ENCODE measurements at regions not wholly inside any gene's neighbourhood (a gene's known extent, or its start where the extent isn't known, plus 50 kb on each side); places are given as distances from the start of the nearest gene placed in this dataset.
"Not testable (repeated sequence)": the region's sequence is repeated elsewhere in the genome, so short reads cannot be mapped to it uniquely, and the experiment has no call there.

DNA sequence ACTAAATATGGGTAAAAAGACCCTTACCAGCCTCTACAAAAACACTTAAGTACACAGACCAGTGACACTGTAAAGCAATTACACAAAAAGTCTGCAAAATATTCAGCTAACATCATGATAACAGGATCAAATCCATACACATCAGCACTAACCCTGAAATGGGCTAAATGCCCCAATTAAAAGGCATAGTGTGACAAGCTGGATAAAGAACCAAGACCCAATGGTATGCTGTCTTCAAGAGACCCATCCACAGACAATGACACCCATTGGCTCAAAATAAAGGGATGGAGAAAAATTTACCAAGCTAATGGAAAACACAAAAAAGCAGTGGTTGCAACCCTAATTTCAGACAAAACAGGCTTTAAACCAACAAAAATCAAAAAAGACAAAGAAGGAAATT is 221.0 kb upstream of the ISL1 start:
- no peaks in the 10 kb centered on the region for H3K27me3 ChIP-seq (ENCODE audit: low read depth)
- no peak for ATAC-seq
- TF ChIP-seq, protein P1, sequence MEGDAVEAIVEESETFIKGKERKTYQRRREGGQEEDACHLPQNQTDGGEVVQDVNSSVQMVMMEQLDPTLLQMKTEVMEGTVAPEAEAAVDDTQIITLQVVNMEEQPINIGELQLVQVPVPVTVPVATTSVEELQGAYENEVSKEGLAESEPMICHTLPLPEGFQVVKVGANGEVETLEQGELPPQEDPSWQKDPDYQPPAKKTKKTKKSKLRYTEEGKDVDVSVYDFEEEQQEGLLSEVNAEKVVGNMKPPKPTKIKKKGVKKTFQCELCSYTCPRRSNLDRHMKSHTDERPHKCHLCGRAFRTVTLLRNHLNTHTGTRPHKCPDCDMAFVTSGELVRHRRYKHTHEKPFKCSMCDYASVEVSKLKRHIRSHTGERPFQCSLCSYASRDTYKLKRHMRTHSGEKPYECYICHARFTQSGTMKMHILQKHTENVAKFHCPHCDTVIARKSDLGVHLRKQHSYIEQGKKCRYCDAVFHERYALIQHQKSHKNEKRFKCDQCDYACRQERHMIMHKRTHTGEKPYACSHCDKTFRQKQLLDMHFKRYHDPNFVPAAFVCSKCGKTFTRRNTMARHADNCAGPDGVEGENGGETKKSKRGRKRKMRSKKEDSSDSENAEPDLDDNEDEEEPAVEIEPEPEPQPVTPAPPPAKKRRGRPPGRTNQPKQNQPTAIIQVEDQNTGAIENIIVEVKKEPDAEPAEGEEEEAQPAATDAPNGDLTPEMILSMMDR (IDR thresholded peaks at IDR 0.05), result no peak
- no peak for DNase-seq
- no peaks in the 10 kb centered on the region for H3K36me3 ChIP-seq
- no peaks in the 10 kb centered on the region for H3K9me3 ChIP-seq
- intact Hi-C loops (cut with DNase I), result no loop called here
- no peaks in the 10 kb centered on the region for H3K4me1 ChIP-seq
- no peak overlapping the region for H3K4me3 ChIP-seq
- no peak overlapping the region for H3K27ac ChIP-seq

DNA sequence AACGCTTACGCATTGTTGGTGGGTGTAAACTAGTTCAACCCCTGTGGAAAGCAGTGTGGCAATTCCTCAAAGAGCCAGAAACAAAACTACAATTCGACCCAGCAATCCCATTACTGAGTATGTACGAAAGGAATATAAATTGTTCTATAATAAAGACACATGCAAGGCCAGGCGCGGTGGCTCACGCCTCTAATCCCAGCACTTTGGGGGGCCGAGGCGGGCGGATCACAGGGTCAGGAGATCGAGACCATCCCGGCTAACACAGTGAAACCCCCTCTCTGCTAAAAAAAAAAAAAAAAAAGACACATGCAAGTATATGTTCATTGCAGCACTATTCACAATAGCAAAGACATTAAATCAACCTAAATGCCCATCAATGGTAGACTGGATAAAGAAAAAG is 217.6 kb upstream of the ISL1 start:
- H3K27me3 ChIP-seq (ENCODE audit: low read depth); H3K27ac ChIP-seq; DNase-seq; H3K36me3 ChIP-seq; H3K4me3 ChIP-seq; intact Hi-C loops (cut with DNase I); ATAC-seq; H3K9me3 ChIP-seq; H3K4me1 ChIP-seq: not testable (repeated sequence)

DNA sequence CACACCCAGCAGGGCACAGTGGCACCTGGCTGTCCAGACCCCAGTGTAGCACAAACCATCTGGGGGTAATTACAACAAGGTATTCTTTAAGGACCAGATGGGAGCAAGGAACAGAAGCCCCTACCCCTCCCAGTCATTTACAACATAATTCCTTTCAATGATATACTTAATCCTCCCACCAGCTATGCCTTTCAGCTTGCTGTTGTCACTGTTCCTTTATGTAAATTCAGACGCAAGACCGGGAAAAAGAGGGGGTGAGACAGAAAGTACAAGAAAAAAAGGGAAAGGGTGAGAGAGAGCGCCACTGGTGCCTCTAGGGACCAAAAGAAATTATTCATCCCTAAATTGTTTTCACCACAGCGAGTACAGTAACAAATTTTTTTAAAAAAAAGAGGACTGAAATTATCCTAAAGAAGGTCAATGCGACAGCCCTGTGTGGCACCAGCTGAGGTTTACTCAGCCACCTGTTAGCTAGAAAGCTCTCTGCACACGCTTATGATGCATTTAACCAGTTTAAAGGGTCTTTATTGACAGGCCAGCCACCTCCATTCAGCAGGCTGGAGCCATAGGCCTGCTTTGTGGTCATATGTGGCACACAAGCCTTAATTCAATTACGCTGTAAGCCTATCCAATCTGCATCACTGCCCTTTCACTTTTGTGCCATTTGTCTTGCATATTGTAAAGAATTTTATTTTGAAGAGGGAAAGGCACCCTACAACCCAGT is 210.2 kb upstream of the ISL1 start:
- ATAC-seq, result no peak
- Histone ChIP-seq H3K9me3 (no peaks in the 10 kb centered on the region), H3K27me3 (ENCODE audit: low read depth) (no peaks in the 10 kb centered on the region), H3K27ac (no peak overlapping the region), H3K36me3 (no peaks in the 10 kb centered on the region), H3K4me1 (no peaks in the 10 kb centered on the region), H3K4me3 (no peak overlapping the region)
- intact Hi-C loops (cut with DNase I), result no loop called here
- DNase-seq, result no peak
- TF ChIP-seq, protein P1 (IDR thresholded peaks at IDR 0.05), result no peak

DNA sequence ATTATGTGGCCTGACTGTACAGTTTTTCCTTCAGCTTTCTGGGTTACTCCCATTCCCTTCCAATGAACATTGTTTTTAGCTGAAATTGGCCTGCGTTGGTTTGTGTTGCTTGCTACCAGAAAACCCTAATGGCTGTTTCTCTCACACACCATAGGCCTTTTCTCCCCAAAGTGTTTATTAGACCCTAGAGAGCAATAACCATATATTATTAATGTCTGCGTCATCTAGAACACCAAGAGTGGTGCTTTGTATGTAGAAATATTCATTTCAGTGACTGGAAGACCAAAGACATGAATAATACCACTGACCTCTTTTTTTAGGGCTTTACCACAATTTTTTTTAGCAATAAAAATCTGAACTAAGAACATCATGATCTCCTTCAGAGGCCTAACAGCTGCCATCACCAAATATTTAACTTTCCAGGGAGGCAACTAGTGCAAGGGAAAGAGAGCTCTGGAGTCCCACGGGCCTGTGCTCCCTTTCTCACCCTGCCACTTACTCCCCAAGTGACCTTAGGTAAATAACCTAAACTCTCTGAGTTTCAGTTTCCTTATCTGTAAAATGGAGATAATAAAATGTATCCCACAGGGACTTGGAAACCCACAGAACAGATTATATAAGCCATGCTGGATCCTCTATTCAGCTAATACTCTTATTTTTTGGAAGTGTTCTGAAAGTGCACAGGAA is 201.9 kb upstream of the ISL1 start:
- ATAC-seq (no peak), DNase-seq (no peak)
- Histone ChIP-seq H3K27ac (no peak overlapping the region), H3K4me1 (no peaks in the 10 kb centered on the region), H3K9me3 (no peaks in the 10 kb centered on the region), H3K36me3 (no peaks in the 10 kb centered on the region), H3K27me3 (ENCODE audit: low read depth) (no peaks in the 10 kb centered on the region), H3K4me3 (no peak overlapping the region)
- intact Hi-C loops (cut with DNase I), result no loop called here
- TF ChIP-seq, protein P1 (IDR thresholded peaks at IDR 0.05), result no peak

DNA sequence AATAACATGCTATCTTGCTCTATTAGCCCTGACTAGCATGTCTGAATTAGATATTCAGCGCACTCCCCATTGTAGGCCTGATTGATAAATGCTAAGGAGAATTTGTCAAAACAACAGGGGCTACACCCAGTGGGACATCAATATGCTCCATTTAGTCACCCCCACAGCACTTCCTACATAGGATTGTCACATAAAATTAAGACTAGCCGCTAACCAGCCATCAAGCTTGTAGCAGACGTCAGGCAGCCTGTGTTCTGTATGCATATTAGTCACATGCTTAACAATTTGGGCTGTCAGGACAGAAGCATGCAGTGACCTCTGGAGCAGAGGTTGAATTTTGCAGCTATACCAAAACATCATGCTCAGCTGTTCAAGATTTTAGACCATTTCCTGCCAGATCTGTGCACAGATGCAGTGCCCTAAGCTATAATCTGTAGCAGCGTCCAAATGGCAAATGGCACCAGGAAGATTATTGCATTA is 197.4 kb upstream of the ISL1 start:
- Histone ChIP-seq H3K27me3 (ENCODE audit: low read depth) (no peaks in the 10 kb centered on the region), H3K36me3 (no peaks in the 10 kb centered on the region), H3K4me3 (no peak overlapping the region), H3K4me1 (no peaks in the 10 kb centered on the region), H3K27ac (no peak overlapping the region), H3K9me3 (no peaks in the 10 kb centered on the region)
- intact Hi-C loops (cut with DNase I), result no loop called here
- TF ChIP-seq, protein P1 (IDR thresholded peaks at IDR 0.05), result no peak
- ATAC-seq (no peak), DNase-seq (no peak)

DNA sequence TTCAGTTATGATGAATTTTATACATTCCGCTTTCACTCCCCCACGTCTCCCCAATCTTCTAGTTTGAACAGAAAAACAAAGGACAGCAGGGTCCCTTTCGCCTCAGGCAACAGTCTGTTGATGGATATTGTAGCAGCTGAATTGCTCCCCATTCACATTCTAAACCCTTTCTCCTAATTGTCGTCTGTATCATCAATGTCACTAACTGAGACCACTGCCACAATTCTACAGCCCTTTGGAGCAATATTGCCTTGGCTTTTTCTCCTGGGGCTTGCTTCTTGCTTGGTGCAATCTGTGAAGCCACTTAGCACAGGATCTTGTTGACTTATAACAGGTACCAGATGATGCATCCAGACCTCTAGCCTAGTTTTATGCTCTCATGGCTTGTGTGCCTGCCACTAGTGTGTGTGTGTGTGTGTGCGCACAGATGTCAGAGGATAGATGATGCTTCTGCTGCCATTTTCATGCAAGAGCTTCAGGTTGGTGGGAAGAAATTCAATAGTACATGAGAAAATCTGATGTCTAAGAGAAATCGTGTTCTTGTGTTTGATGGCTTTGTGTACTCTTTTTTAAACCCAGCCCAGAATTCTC is 195.2 kb upstream of the ISL1 start:
- Histone ChIP-seq H3K27me3 (ENCODE audit: low read depth) (no peaks in the 10 kb centered on the region), H3K4me3 (no peak overlapping the region), H3K4me1 (no peaks in the 10 kb centered on the region), H3K9me3 (no peaks in the 10 kb centered on the region), H3K27ac (no peak overlapping the region), H3K36me3 (no peaks in the 10 kb centered on the region)
- no peak for ATAC-seq
- TF ChIP-seq, protein P1 (IDR thresholded peaks at IDR 0.05), result no peak
- intact Hi-C loops (cut with DNase I), result no loop called here
- DNase-seq, result no peak
